GM06990 (cell line): ENCODE measurements at regions not wholly inside any gene's neighbourhood (a gene's known extent, or its start where the extent isn't known, plus 50 kb on each side); places are given as distances from the start of the nearest gene placed in this dataset.

Experiments used
- DNase-seq: peaks from one replicate; pipeline ENCODE4 v3.0.0-alpha.2; 2011; ENCODE audit not compliant: insufficient read length; ENCODE audit errors: extremely low read depth
- H3K27me3 ChIP-seq: replicated peaks from 2 replicates; pipeline ENCODE4 v1.6.0; 2011; ENCODE audit warnings: low read length; ENCODE audit not compliant: control insufficient read depth, insufficient read depth
- H3K36me3 ChIP-seq: 2 replicates; pipeline ENCODE4 v1.5.1; 2011; ENCODE audit warnings: low read length; ENCODE audit not compliant: control insufficient read depth, insufficient read depth
- H3K4me3 ChIP-seq: replicated peaks from 2 replicates; pipeline ENCODE4 v1.5.1; 2011; ENCODE audit warnings: low read depth, mild to moderate bottlenecking, control low read depth, low read length
- TF ChIP-seq, protein P1 (sequence below): IDR thresholded peaks from 2 replicates; pipeline ENCODE4 v1.5.1; 2011; ENCODE audit warnings: low read length, control low read depth, mild to moderate bottlenecking, inconsistent platforms; ENCODE audit not compliant: insufficient read depth, poor library complexity, severe bottlenecking

DNA sequence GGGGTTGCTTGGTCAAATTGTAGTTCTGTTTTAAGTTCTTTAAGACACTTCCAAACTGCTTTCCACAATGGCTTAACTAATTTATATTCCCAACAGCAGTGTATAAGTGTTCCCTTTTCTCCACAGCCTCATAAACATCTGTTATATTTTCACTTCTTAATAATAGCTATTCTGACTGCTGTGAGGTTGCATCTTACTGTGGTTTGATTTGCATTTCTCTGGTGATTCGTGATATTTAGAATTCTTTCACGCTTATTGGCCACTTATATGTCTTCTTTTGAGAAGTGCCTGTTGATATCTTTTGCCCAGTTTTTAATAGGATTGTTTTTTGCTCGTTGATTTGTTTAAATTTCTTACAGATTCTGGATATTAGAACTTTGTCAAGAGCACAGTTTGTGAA is 278.6 kb upstream of the ITM2A start:
- Histone ChIP-seq H3K4me3 (no peak overlapping the region), H3K27me3 (no peaks in the 10 kb centered on the region), H3K36me3 (no peaks in the 10 kb centered on the region)
- DNase-seq: no peak
- TF ChIP-seq, protein P1, sequence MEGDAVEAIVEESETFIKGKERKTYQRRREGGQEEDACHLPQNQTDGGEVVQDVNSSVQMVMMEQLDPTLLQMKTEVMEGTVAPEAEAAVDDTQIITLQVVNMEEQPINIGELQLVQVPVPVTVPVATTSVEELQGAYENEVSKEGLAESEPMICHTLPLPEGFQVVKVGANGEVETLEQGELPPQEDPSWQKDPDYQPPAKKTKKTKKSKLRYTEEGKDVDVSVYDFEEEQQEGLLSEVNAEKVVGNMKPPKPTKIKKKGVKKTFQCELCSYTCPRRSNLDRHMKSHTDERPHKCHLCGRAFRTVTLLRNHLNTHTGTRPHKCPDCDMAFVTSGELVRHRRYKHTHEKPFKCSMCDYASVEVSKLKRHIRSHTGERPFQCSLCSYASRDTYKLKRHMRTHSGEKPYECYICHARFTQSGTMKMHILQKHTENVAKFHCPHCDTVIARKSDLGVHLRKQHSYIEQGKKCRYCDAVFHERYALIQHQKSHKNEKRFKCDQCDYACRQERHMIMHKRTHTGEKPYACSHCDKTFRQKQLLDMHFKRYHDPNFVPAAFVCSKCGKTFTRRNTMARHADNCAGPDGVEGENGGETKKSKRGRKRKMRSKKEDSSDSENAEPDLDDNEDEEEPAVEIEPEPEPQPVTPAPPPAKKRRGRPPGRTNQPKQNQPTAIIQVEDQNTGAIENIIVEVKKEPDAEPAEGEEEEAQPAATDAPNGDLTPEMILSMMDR: no peak

DNA sequence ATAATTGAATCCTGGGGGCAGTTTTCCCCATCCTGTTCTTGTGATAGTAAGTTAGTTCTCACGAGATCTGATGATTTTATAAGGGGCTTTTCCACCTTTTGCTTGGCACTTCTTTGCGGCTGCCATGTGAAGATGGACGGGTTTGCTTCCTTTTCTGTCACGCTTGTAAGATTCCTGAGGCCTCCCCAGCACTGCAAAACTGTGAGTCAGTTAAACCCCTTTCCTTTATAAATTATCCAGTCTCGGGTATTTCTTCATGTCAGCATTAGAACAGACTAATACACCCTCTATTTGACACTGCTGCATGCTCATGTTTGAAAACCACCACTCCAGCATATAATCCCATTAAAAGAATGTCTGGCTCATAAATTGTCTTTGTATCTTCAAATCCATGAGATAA is 264.4 kb upstream of the ITM2A start:
- DNase-seq: no peak
- no peaks in the 10 kb centered on the region for H3K36me3 ChIP-seq
- H3K27me3 ChIP-seq: no peaks in the 10 kb centered on the region
- no peak overlapping the region for H3K4me3 ChIP-seq
- TF ChIP-seq, protein P1: no peak

DNA sequence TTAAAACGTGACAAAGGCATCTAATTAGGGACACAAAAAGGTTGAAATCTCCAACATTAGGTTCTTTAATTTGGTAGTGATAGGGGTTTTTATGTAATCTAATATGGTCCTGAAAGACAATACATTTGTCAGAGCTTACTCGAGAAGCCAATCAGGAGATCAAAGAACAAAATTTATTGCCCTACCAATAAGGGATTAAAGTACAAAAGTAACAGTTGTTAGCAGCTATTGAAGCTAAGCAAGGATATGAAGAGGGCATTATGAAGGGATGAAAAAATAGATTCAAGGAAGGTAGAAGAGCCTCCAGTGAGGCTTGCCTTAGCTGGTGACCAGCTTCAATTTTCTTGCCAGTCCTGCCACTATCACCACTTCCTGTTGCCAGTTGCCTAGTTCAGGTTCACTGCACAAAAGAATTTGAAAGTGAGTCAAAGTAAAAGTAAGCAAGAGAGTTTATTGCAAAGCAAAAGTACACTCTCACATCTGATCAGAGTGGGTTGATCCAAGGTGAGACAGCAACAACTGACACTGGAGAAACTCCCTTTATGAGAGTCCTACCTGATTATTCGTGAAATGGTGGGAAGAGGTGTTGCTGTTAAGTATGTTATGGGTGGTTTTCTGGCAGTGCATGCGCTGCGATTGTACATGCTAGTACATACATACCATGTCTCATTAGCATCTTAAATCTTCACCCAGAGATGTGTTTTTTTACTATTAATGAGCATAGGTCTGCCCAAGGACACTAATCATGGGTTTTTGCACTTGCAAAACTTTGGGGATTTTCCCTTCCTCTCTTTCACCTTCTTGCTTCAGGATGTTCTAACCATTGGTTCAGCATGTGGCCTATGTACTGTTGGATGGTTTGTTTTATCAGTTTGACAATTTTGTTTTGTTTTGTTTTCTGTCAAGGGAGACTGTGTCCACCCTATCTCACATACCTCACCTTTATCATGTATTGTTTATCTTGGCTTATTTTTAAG is 263.2 kb upstream of the ITM2A start:
- TF ChIP-seq, protein P1: no peak
- Histone ChIP-seq H3K27me3 (no peaks in the 10 kb centered on the region), H3K36me3 (no peaks in the 10 kb centered on the region), H3K4me3 (no peak overlapping the region)
- peak; percentile 5 for DNase-seq

DNA sequence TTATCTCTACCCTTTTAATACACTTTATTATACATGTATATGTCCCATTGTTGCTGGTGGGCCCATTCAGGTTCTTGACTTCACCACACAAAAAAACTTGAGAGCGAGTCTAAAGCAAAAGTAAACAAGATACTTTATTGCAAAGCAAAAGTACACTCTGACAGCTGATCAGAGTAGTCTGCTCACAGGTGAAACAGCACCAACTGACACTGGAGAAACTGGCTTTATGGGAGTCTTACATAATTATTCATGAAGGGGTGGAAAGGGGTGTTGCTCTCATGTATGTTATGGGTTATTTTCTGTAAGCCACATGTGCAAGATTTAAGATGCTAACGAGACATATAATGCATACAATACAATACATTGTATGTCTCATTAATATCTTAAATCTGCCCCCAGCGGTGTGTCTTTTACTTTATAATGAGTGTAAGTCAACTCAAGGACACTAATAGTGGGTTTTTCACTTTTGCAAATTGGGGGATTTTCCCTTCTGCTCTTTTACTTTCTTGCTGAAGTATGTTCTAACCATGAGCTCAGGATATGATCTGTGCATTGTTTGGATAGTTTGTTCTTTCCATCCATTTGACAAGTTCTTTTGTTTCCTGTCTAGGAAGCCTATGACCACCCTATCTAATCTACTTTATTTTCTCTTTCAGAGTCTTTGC is 256.1 kb upstream of the ITM2A start:
- DNase-seq: no peak
- Histone ChIP-seq H3K36me3 (no peaks in the 10 kb centered on the region), H3K4me3 (no peak overlapping the region), H3K27me3 (no peaks in the 10 kb centered on the region)
- TF ChIP-seq, protein P1: no peak

DNA sequence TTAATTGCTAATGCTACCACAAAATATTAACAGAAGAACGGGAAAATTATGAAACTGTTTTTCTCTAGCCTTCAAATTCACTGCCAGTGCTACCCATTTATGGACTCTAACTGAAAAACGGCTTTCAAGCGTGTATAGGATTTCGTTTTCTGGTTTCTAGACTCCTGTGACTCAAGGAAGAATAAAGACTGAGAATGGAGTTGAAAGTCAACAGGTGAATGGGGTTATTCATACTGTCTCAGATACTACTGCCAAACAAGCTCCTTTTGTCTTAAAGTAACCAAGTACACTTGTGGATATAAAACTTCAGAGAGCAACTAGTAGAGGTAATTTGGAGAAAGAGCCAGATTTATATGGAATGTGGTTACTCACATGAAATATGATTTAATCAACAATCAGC is 251.1 kb upstream of the ITM2A start:
- Histone ChIP-seq H3K36me3 (no peaks in the 10 kb centered on the region), H3K4me3 (no peak overlapping the region), H3K27me3 (no peaks in the 10 kb centered on the region)
- TF ChIP-seq, protein P1: no peak
- DNase-seq: no peak
